H1 (cell line): ENCODE measurements at regions not wholly inside any gene's neighbourhood (a gene's known extent, or its start where the extent isn't known, plus 50 kb on each side); places are given as distances from the start of the nearest gene placed in this dataset.

ENCODE experiments used
- CTCF ChIA-PET: fragments of 300-600 bp; sonication (Branson Sonifier 250); formaldehyde crosslinking; loops from one replicate; lab custom pipeline; 2021; ENCODE audit not compliant: partially characterized antibody; lab: Charles Lee
- POLR2A ChIA-PET: fragments of 300-600 bp; sonication (Branson Sonifier 250); formaldehyde crosslinking; loops from one replicate; lab custom pipeline; 2021; ENCODE audit warnings: inconsistent platforms; ENCODE audit not compliant: partially characterized antibody; lab: Charles Lee
- DNase-seq, 2 experiments: peaks; one replicate each; pipeline versions ENCODE4 v3.0.0 to v3.0.0-alpha.2; 2010 to 2022; ENCODE audit warnings: low spot score in 2 of 2, low read depth in 1 of 2, mixed read lengths in 1 of 2
- FAIRE-seq: peaks from 2 replicates; lab custom pipeline; 2011; peaks lifted over from hg19 to GRCh38; lab: Jason Lieb, UNC
- H2AFZ ChIP-seq: 2 replicates; pipeline ENCODE4 v1.8.1; 2012; ENCODE audit warnings: low read length, inconsistent platforms
- H2AK5ac ChIP-seq: 2 replicates; pipeline ENCODE4 v1.6.1; 2013; ENCODE audit warnings: low read depth, low read length
- H2BK120ac ChIP-seq: replicated peaks from 2 replicates; pipeline ENCODE3; 2013; ENCODE audit warnings: low read depth, low read length, inconsistent platforms
- H2BK12ac ChIP-seq: 2 replicates; pipeline ENCODE4 v1.6.1; 2013; ENCODE audit warnings: low read depth, low read length
- H2BK15ac ChIP-seq: 2 replicates; pipeline ENCODE4 v1.6.1; 2013; ENCODE audit warnings: low read length
- H2BK20ac ChIP-seq: 2 replicates; pipeline ENCODE4 v1.6.1; 2013; ENCODE audit warnings: low read length
- H2BK5ac ChIP-seq: 2 replicates; pipeline ENCODE4 v1.6.1; 2013; ENCODE audit warnings: low read depth, low read length
- H3K14ac ChIP-seq: 2 replicates; pipeline ENCODE4 v1.6.1; 2013; ENCODE audit warnings: inconsistent platforms; ENCODE audit not compliant: insufficient read length
- H3K18ac ChIP-seq: 2 replicates; pipeline ENCODE4 v1.6.1; 2013; ENCODE audit warnings: low read length; ENCODE audit errors: extremely low read depth
- H3K23ac ChIP-seq: 2 replicates; pipeline ENCODE4 v1.6.1; 2013; ENCODE audit warnings: inconsistent platforms; ENCODE audit not compliant: insufficient read length
- H3K23me2 ChIP-seq: 2 replicates; pipeline ENCODE4 v1.6.1; 2013; ENCODE audit warnings: low read depth, low read length
- H3K27ac ChIP-seq: 2 replicates; pipeline ENCODE4 v1.6.1; 2011; ENCODE audit warnings: low read depth, low read length, inconsistent platforms
- H3K27me3 ChIP-seq, 4 experiments: replicated peaks in 1 of 4; 1 replicate in 1 of 4; 2 replicates in 3 of 4; pipeline versions ENCODE4 v1.6.1 to v1.8.1; 2011 to 2013; ENCODE audit warnings: low read length in 3 of 4, mild to moderate bottlenecking in 3 of 4, inconsistent platforms in 2 of 4, mixed read lengths in 2 of 4, moderate library complexity in 1 of 4; ENCODE audit not compliant: control insufficient read depth in 3 of 4, insufficient read depth in 3 of 4; ENCODE audit errors: extremely low read depth in 1 of 4
- H3K36me3 ChIP-seq, 4 experiments: 2 replicates each; pipeline versions ENCODE4 v1.6.1 to v1.8.1; 2011 to 2013; ENCODE audit warnings: mild to moderate bottlenecking in 4 of 4, low read length in 3 of 4, moderate library complexity in 2 of 4, control low read depth in 1 of 4, inconsistent platforms in 1 of 4; ENCODE audit not compliant: insufficient read depth in 4 of 4, control insufficient read depth in 2 of 4
- H3K4ac ChIP-seq: replicated peaks from 2 replicates; pipeline ENCODE3; 2013; ENCODE audit warnings: low read length, low read depth, mixed read lengths, inconsistent platforms; ENCODE audit not compliant: insufficient read length
- H3K4me1 ChIP-seq, 4 experiments: replicated peaks in 1 of 4; 1 replicate in 1 of 4; 2 replicates in 3 of 4; pipeline versions ENCODE4 v1.6.1 to v1.8.1; 2011 to 2013; ENCODE audit warnings: low read length in 3 of 4, inconsistent platforms in 2 of 4, mixed read lengths in 1 of 4; ENCODE audit not compliant: insufficient read depth in 4 of 4, control insufficient read depth in 3 of 4
- H3K4me2 ChIP-seq, 2 experiments: 2 replicates each; pipeline versions ENCODE4 v1.6.1 to v1.8.1; 2011 to 2013; ENCODE audit warnings: low read depth in 2 of 2, low read length in 2 of 2, control low read depth in 1 of 2, inconsistent platforms in 1 of 2, mild to moderate bottlenecking in 1 of 2; ENCODE audit not compliant: insufficient read depth in 1 of 2
- H3K4me3 ChIP-seq, 4 experiments: fragments of 200-600, 300-600 bp in 1 of 4; sonication (generic), shearing (Covaris generic), sonication (Bioruptor Twin) in 1 of 4; 2 replicates each; pipeline versions ENCODE4 v1.5.1 to v1.8.1; 2011 to 2016; ENCODE audit warnings: low read length in 4 of 4, low read depth in 3 of 4, control low read depth in 2 of 4, inconsistent platforms in 2 of 4, mild to moderate bottlenecking in 2 of 4, mixed read lengths in 1 of 4, moderate library complexity in 1 of 4; ENCODE audit not compliant: insufficient read depth in 2 of 4; ENCODE audit errors: extremely low read depth in 1 of 4
- H3K56ac ChIP-seq: replicated peaks from 2 replicates; pipeline ENCODE3; 2013; ENCODE audit warnings: low read depth, mild to moderate bottlenecking, mixed read lengths, low read length, inconsistent platforms; ENCODE audit not compliant: insufficient read length
- H3K79me1 ChIP-seq: 2 replicates; pipeline ENCODE4 v1.6.1; 2013; ENCODE audit warnings: low read depth, low read length, control low read depth
- H3K79me2 ChIP-seq, 2 experiments: 2 replicates each; pipeline versions ENCODE4 v1.6.1 to v1.8.1; 2012 to 2013; ENCODE audit warnings: low read length in 2 of 2, mild to moderate bottlenecking in 2 of 2, inconsistent platforms in 1 of 2; ENCODE audit not compliant: insufficient read depth in 2 of 2, control insufficient read depth in 1 of 2
- H3K9ac ChIP-seq, 4 experiments: replicated peaks in 1 of 4; 1 replicate in 1 of 4; 2 replicates in 3 of 4; pipeline versions ENCODE4 v1.6.1 to v1.8.1; 2011 to 2013; ENCODE audit warnings: low read depth in 3 of 4, low read length in 3 of 4, control low read depth in 2 of 4, mild to moderate bottlenecking in 2 of 4, moderate library complexity in 2 of 4, inconsistent platforms in 1 of 4; ENCODE audit errors: extremely low read depth in 1 of 4
- H3K9me3 ChIP-seq, 2 experiments: 2 replicates each; pipeline versions ENCODE4 v1.6.1 to v1.8.1; 2012 to 2013; ENCODE audit warnings: mild to moderate bottlenecking in 2 of 2, moderate library complexity in 2 of 2, control low read depth in 1 of 2, inconsistent platforms in 1 of 2, low read depth in 1 of 2, low read length in 1 of 2, mixed read lengths in 1 of 2; ENCODE audit not compliant: insufficient read depth in 2 of 2
- H4K20me1 ChIP-seq, 2 experiments: replicated peaks in 1 of 2; 2 replicates each; pipeline versions ENCODE3 to v1.8.1; 2011 to 2013; ENCODE audit warnings: inconsistent platforms in 2 of 2, low read length in 2 of 2, mild to moderate bottlenecking in 1 of 2; ENCODE audit not compliant: insufficient read depth in 2 of 2, control insufficient read depth in 1 of 2
- H4K5ac ChIP-seq: 2 replicates; pipeline ENCODE4 v1.6.1; 2013; ENCODE audit warnings: low read length, low read depth, mixed read lengths, inconsistent platforms; ENCODE audit not compliant: insufficient read length
- H4K8ac ChIP-seq: 2 replicates; pipeline ENCODE4 v1.8.0; 2013; ENCODE audit warnings: mild to moderate bottlenecking, moderate library complexity, low read length, inconsistent platforms; ENCODE audit not compliant: insufficient read depth; ENCODE audit errors: extremely low read depth
- H4K91ac ChIP-seq: replicated peaks from 2 replicates; pipeline ENCODE3; 2013; ENCODE audit warnings: low read length, mixed read lengths, inconsistent platforms; ENCODE audit not compliant: insufficient read length
- ASH2L ChIP-seq: fragments of 200-600, 300-600 bp; sonication (generic); IDR thresholded peaks from one replicate; pipeline ENCODE4 v1.7.1; 2017; ENCODE audit warnings: low read length
- GABPA ChIP-seq: IDR thresholded peaks from 2 replicates; pipeline ENCODE4 v1.6.1; 2011; ENCODE audit warnings: mild to moderate bottlenecking, low read length, moderate library complexity, borderline replicate concordance; ENCODE audit not compliant: insufficient read depth
- POLR2A ChIP-seq, 2 experiments: IDR thresholded peaks; 1 replicate in 1 of 2; 2 replicates in 1 of 2; pipeline ENCODE4 v1.6.1; 2011; ENCODE audit warnings: low read depth in 2 of 2, low read length in 2 of 2, mild to moderate bottlenecking in 2 of 2; ENCODE audit errors: control extremely low read depth in 1 of 2
- POLR2AphosphoS5 ChIP-seq: IDR thresholded peaks from 2 replicates; pipeline ENCODE4 v1.6.1; 2011; ENCODE audit warnings: low read depth, low read length
- RXRA ChIP-seq: IDR thresholded peaks from 2 replicates; pipeline ENCODE4 v1.6.1; 2011; ENCODE audit warnings: low read depth, mild to moderate bottlenecking, low read length, moderate library complexity; ENCODE audit not compliant: insufficient read depth
- TAF7 ChIP-seq: optimal IDR thresholded peaks from 2 replicates; pipeline ENCODE3; 2011; ENCODE audit warnings: low read depth, mild to moderate bottlenecking, inconsistent platforms, low read length, moderate library complexity, borderline replicate concordance
- WGBS, 2 experiments: shearing (Covaris generic) in 1 of 2; methylation state at CpG; one replicate each; pipeline versions ENCODE4 v1.1.6 to v1.1.7; 2013 to 2015; ENCODE audit warnings: low lambda C conversion rate in 2 of 2, mixed read lengths in 2 of 2, inconsistent platforms in 1 of 2, low coverage in 1 of 2, missing lambda C conversion rate in 1 of 2; ENCODE audit not compliant: insufficient replicate concordance in 2 of 2, insufficient coverage in 1 of 2, insufficient read length in 1 of 2; ENCODE audit errors: extremely low coverage in 1 of 2, missing lambda C conversion rate in 1 of 2; 5-methylcytosine and 5-hydroxymethylcytosine counted together

DNA sequence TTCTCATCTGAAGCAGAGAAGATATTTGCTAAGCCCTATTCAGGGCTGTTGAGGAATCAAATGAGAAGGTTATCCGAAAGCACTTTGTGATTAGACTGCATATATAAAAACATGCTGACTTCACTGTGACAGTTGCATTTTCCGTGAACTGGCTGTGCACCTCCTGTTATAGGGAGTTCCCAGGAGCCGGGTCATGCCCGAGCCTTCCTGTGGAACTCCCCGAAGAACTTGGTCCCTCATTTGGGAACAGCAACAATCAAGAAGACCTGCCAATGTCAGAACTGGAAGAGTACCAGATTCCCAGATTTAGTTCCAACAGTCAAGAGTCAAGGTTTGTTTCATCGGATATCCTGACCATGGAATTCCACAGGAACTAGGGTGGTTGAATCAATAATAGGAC, 130.4 kb upstream of the RAI14 start:
- H3K23ac ChIP-seq: no peak overlapping the region
- no peak overlapping the region for H3K18ac ChIP-seq
- no peak overlapping the region for H2BK120ac ChIP-seq
- H4K91ac ChIP-seq: no peak overlapping the region
- no peaks in the 10 kb centered on the region for H3K23me2 ChIP-seq
- H2BK12ac ChIP-seq: no peak overlapping the region
- H3K9me3 ChIP-seq: no peaks in the 10 kb centered on the region
- H3K9ac ChIP-seq: no peak overlapping the region
- TF ChIP-seq POLR2AphosphoS5: no peak
- TF ChIP-seq POLR2A (IDR thresholded peaks at IDR 0.05; ENCODE audit: control extremely low read depth in 1 of 2, low read depth in 2 of 2, low read length in 2 of 2): no peak
- no peak for TF ChIP-seq TAF7
- no peak for TF ChIP-seq RXRA
- TF ChIP-seq GABPA: no peak
- no peak for TF ChIP-seq ASH2L
- FAIRE-seq: no peak
- H2BK5ac ChIP-seq: no peak overlapping the region
- no peak overlapping the region for H3K27ac ChIP-seq
- H2BK20ac ChIP-seq: no peak overlapping the region
- H3K56ac ChIP-seq: no peak overlapping the region
- 80% methylated on average over 6 of the region's 6 CpGs; no CpG with 5 or more reads in 1 of the 2 experiments for WGBS, 2 experiments
- POLR2A ChIA-PET: no interaction called here
- CTCF ChIA-PET: interaction anchor here (1.1 to 3.2 kb wide), 2 partner anchors 306 to 373 kb away, joined by 3 to 17 read pairs; no protein-coding TSS in a partner anchor
- no peaks in the 10 kb centered on the region for H3K79me1 ChIP-seq
- no peaks in the 10 kb centered on the region for H3K27me3 ChIP-seq
- no peak overlapping the region for H3K4me3 ChIP-seq
- H2AFZ ChIP-seq: no peak overlapping the region
- H4K5ac ChIP-seq: no peak overlapping the region
- no peak overlapping the region for H3K4me2 ChIP-seq
- H3K4ac ChIP-seq: no peak overlapping the region
- no peak overlapping the region for H2BK15ac ChIP-seq
- DNase-seq: no peak
- no peaks in the 10 kb centered on the region for H3K79me2 ChIP-seq
- H3K36me3 ChIP-seq: no peaks in the 10 kb centered on the region
- no peaks in the 10 kb centered on the region for H4K20me1 ChIP-seq
- H3K14ac ChIP-seq: no peak overlapping the region
- H2AK5ac ChIP-seq: no peak overlapping the region
- no peak overlapping the region for H4K8ac ChIP-seq
- H3K4me1 ChIP-seq: peaks cover 0 to 12% (median 4%) of the 10 kb centered on the region in 4 experiments; a peak in 3 of 7 replicates
